ENCODE measurements at regions not wholly inside any gene's neighbourhood (a gene's known extent, or its start where the extent isn't known, plus 50 kb on each side); places are given as distances from the start of the nearest gene placed in this dataset.

DNA sequence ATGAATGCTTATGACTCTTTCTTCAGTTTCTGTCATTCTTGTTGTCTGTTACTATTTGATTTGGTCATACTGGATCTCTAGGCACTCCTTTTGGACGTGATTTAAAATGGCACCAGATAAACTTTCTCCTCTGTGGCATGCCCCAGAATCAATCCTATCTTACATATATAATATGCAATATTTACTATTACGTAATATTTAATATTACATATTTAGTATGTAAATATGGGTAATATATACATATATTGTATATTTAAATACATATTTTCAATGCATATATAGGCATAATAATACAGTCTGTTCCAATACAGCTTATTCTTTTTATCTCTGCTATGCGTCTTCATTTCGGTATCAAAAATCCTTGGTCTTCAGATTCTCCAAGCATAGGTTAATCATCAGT, 104.4 kb upstream of the PRR20A start:
- DNase-seq: no peak

- DNase-seq: no peak
These were observed 95.8 kb upstream of the PRR20A start for GRCh38 chr13:57044910-57045309.

DNA sequence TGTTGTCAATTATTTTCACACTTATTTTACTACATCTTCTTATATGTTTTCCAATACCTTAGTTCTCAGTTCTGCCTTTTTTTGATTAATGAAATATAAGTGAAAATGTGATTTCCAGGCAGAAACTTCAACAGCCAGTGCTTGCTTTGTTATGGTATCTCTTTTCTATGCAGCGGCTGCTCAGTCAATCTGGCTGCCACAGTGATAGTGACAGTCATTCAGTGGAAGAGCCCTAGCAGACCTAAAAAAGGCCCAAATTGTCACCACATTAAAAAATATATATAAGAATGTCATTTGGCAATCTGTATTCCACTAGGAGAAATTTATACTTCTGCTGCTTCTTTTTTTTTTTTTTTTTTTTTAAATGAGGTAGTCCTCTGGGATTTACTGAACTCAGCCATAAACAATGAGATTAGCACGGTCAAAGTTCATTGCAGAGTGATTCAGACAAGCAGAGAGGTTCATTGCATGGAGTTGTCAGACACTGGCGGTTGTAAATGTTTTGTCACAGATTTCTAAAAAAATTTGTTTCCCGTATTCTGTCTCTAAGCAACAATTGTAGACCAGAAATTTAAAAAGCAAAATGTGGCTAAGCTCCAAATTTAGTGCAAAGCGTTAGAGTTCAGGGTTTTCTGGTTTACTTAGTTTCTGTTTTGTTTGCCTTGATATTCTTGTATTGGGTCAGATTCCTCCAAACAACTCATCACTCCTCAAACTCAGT, 94.7 kb upstream of the PRR20A start:
- no peak for DNase-seq

DNA sequence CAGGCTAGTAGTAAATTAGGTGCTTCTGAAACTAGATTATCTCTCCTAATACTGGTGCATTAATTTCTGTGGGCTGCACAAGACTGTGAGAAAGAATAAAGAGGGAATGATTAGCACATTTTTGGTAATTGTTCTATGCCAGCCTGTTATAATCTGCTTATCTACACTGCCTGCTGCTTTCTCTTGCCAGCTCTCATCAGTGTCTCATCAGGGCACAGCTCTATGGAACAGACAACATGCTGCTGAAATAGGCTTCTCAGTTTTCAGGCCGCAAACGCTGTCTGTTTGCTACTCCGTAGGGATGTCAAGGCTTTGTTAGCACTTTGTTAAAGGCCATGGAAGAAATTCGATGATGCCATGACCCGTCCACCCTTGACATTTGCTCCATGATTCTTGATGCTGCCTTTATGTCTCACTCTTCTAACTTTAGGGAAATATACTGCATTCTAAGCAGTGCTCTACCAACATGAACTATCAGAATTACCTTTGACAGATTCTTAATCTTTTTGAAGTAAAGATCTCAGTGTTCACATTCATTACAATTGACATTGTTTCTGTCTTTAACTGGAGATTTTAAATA, 84.0 kb upstream of the PRR20A start:
- DNase-seq: no peak

DNA sequence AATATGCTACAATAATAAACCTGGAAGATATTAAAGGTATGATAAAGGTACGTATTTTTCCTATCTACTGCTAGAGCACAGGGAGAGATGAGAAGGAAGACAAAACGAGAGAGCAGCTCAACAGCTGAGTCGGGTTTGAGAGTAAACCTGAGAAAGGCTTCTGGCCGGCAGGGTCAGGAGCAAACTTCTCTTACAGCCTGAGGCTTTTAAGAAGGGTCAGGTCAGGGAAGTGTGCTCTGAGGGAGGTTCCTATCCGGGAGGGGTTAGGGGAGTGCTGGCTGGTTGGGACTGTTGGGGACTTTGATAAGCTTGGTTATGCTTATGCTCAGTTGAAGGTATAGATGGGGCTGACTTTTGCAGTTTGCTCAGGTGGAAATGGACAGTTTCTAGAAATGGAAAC, 77.7 kb upstream of the PRR20A start:
- DNase-seq: no peak

GRCh38 chr13:57073983-57074382, 66.7 kb upstream of the PRR20A start:
- no peak for DNase-seq

- DNase-seq: no peak
These were observed 65.1 kb upstream of the PRR20A start for GRCh38 chr13:57075588-57075987.

- DNase-seq: no peak
These were observed 53.7 kb upstream of the PRR20A start for GRCh38 chr13:57087006-57087405.

Measured in SIG-M5 (cell line).